HG02970 (cell line): ENCODE measurements at regions not wholly inside any gene's neighbourhood (a gene's known extent, or its start where the extent isn't known, plus 50 kb on each side); places are given as distances from the start of the nearest gene placed in this dataset.

ENCODE experiments used
- ATAC-seq: cut with Tn5 transposase; IDR thresholded peaks from one replicate; pipeline ENCODE4 v1.9.1; 2021; ENCODE audit warnings: mild to moderate bottlenecking, moderate library complexity, moderate number of reproducible peaks; ENCODE audit not compliant: unreplicated experiment, low FRiP score

- ATAC-seq = no peak
Measured at GRCh38 chr17:72206376-72206775, 85.6 kb downstream of the SOX9 start.

- no peak for ATAC-seq
Measured at GRCh38 chr17:72208832-72209231, 88.0 kb downstream of the SOX9 start.

- no peak for ATAC-seq
Measured at GRCh38 chr17:72212041-72212440, 91.2 kb downstream of the SOX9 start.

- no peak for ATAC-seq
Measured at GRCh38 chr17:72215490-72215889, 94.7 kb downstream of the SOX9 start.

- no peak for ATAC-seq
Measured at GRCh38 chr17:72215928-72216327, 95.1 kb downstream of the SOX9 start.

DNA sequence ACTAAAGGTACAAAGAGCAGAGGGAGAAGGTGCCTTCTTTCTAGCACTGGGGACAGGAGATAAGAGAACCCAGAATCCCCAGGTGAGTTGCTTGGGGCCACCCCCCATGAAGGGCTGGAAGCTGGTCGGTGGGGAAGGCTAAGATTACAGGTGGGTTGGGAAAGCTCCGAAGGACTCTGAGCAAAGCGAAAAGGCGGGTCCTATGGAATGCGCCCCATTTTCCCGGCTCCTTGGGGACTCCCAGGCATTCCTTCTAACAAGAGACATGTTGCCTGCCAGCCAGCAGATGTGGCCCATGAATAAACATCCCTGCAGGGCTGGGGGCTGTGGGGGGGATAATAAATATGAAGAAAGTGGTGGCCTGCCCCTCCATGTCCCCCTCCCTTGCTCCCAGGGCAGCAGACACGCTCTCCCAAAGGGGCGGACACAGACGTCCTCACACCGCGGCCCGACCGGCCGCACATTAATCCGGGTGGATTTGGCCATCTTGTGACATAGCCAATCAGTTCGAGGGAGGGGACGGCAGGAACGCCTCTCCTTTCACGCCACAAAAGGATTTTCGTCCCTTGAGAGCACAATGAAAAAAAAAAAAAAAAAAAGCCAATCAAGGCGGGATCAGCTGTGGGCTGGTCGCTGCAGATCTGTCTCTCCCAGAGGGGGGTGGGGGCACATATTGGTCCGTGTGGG lies 98.5 kb downstream of the SOX9 start:
- ATAC-seq = no peak

DNA sequence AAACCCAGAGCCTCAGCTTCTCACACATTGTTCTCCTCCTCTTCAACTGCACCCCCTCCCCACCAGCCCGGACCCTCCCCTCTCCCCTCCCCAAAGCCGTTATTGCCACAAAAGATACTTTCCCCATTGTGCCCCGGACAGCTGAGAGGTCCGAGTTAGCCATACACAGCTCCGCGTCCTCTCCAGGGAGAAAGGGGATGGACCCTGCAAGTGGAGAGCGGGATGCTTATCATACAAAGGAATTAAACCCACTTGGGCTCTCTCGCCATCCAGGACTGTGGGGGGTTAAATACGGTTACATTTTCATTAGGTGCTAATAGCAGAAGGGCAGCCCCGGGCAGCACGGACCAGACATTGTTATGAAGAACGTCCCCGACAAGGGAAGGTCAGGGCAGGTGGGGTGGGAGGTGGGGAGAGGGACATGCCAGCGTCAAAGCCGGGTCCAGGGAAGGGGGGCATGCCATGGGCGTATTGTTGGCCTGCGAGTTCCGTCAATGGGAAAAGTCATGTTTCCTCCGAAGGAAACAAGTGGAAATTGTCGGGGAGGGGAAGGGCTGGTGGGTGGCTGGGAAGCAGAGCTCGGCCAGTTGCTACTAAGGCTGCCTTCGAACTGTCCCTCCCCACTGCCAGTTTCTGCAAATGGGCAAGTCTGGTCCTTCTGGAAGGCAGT lies 99.1 kb downstream of the SOX9 start:
- ATAC-seq = no peak

DNA sequence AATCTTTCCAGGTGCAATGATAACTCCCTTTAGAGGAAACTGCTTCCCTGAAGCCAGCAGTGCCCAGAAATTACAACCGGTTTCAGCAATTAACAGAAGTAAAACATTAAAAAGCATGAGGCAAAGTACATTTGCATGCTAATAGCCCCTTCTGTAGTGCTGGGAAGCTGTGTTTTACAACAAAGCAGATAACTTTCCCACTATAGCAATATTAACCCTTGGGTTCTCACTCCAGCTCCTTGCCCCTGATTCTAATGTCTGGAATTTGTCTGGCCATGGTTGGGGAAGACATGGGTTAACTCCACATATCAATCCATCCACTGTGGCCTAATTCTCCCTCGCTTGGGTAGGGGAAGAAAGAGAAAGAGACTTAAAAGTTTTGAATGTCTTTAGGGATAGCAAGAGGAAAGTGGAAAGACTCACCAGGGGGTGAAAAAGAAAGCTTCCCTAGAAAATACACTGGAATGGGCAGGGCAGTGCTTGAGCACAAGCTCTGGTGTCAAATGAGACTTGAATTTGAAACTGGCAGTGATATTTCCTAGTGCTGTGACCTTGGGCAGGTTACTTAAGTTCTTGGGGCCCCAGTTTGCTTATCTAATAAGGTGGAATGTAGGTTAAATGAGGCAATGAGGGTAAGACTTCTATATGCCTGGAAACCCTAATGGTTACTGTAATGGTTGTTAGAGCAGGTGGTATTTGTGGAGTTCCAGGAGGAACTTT lies 102.0 kb downstream of the SOX9 start:
- ATAC-seq = no peak

DNA sequence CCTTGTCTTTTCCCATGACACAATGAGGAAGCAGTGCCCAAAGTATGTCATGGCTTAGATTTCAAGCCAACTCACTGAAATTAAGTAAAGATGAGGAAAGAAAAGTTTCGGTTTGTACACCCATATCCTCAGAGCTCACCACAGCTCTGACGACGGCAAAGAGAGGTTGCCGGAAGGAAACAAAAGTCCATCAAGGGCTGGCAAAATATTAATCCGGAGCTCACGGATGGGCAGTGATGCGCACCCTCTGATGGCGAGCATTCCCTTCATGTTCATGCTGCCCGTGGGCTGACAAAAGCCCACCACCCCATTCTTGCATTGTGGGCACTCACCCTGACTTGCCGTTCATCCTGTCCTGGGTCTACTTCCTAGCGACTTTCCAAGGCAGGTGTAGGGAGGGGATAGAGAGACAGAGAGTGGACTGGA lies 103.1 kb downstream of the SOX9 start:
- no peak for ATAC-seq

DNA sequence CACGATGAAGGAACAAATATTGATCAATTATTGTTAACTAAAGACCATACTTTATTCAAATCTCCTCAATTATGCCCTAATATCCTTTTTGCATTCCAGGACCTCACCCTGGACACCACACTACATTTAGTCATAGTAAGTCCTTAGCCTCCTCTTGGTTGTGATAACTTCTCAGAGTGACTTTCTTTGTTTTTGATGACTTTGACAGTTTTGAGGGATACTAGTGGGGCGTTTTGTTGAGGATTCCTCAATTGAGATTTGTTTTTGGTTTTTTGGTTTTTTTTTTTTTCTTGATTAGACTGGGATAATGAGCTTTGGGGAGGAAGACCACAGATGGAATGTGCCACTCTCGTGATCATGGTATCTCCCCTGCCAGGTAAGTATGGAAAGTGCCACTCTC lies 105.5 kb downstream of the SOX9 start:
- ATAC-seq = no peak

GRCh38 chr17:72233986-72234385 lies 113.2 kb downstream of the SOX9 start:
- no peak for ATAC-seq

- ATAC-seq = no peak
Measured at GRCh38 chr17:72234985-72235384, 114.2 kb downstream of the SOX9 start.

GRCh38 chr17:72236980-72237633 lies 116.3 kb downstream of the SOX9 start:
- no peak for ATAC-seq

DNA sequence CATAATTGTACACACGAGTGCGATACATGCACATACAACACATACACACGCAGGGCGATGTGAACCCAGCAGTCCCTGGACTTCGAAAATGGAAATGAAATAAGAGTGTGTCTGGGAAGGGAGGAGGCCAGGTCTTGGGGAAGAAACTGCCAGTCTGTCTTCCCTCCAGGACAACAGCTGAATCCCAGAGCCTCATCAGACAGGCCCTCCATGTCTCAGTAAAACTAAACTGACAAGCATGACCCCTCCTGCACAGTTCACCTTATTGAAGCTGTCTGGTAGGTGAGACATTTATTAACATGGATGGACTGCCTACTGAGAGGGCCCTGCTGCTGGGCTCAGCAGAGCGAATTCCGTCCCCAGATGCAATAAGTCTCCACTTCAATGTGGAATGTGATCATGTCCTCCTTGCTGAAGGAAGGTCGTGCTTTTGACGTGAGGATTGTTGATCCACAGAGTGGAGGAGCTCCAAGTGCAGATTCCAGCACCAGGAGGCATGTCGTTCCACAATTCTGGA lies 117.4 kb downstream of the SOX9 start:
- no peak for ATAC-seq

DNA sequence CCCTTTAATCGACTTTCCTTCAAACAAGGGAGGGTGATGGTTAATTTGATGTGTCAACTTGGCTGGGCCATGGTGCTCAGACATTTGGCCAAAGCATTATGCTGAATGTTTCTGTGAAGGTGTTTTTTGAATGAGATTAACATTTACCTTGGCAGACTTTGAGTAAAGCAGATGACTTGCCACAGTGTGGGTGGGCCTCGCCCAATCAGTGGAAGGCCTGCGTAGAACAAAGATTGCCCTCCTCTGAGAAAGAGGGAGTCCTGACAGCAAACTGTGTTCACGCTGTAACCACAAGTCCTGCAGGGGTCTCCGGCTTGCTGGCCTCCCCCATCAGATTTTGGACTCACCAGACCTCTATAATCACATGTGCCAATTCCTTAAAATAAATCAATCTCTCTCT lies 118.7 kb downstream of the SOX9 start:
- ATAC-seq = no peak

DNA sequence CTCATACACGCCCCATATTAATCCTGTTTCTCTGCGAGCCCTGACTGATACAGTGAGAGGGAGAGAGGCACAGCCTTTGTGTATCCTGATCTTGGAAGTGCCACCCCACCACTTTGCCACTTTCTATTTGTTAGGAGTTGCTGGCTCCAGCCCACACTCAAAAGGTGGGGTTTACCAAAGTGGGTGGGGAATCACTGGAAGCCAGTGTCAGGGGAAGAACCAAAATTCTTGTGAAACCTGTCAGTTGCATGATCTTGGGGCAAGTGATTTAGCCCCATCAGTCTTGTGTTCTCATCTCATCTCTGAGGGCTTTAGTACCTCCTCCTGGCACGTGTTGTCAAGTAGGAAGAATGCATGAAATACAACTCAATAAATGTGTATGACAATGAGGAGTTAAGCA lies 119.5 kb downstream of the SOX9 start:
- no peak for ATAC-seq

- no peak for ATAC-seq
Measured at GRCh38 chr17:72244494-72244893, 123.7 kb downstream of the SOX9 start.

DNA sequence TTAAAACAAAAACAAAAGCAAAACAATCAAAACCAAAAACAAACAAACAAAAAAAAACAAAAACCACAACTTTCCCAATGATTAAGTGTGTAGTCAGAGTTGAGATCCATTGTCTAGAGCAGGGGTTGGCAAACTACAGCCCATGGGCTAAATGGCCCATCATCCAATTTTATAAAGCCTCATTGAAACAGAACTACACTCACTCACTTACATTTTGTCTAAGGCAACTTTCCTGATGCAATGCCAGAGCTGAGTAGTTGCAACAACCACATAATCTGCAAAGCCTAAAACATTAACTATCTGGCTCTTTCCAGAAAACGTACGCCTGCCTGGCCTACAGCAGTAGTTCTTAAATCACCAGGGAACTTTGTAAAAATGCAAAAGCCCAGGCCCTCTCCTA lies 124.1 kb downstream of the SOX9 start:
- ATAC-seq = no peak

GRCh38 chr17:72249441-72249840 lies 128.6 kb downstream of the SOX9 start:
- ATAC-seq = no peak

DNA sequence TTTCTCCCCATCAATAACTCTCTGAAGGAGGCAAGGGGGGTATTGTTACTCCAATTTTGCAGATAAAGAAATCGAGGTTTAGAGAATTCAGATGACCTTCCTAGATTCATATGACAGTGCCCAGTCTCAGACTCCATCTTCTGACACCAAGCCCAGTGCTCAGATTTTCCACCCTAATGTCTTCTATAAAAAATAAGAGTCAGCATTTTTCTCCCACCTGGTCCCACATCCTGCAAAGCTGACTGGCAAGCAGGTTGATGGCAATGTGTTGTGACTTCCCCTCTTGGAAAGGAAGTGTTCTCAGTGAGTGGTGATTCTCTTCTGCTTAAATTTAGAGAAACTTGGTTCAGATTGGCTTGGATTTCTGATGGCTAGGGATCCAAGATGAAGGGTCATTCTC lies 129.4 kb downstream of the SOX9 start:
- ATAC-seq = no peak

DNA sequence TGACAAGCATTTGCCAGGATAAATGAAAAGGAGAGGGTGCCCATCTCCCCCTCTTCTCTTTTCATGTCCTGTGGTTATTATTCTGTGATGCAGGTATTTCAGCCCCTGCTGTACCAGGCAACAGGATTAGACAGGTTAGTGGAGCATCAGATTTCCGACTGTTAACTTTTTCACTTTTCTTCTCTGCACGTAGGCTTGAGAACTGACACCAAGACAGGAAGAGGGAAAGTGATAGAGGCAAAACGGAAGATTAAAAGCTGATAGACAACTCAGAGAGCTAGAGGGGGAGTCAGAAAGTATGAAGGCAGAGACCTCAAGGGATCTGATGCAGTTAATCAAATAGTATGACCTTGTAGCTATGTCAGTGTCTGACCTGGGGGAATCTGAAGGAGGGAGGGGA lies 132.8 kb downstream of the SOX9 start:
- ATAC-seq = no peak
